T-helper 1 cell (primary cell): ENCODE measurements at regions not wholly inside any gene's neighbourhood (a gene's known extent, or its start where the extent isn't known, plus 50 kb on each side); places are given as distances from the start of the nearest gene placed in this dataset.
"Not testable (repeated sequence)": the region's sequence is repeated elsewhere in the genome, so short reads cannot be mapped to it uniquely, and the experiment has no call there.

Source experiments
- DNase-seq, 5 donors: peaks; one replicate each; pipeline ENCODE4 v3.0.0-alpha.2; 2012 to 2020

- no peak for DNase-seq
These were observed 214.7 kb downstream of the OR4C45 start for GRCh38 chr11:50247309-50247874.

GRCh38 chr11:50267851-50268250, 235.2 kb downstream of the OR4C45 start:
- DNase-seq: no peak

GRCh38 chr11:50275133-50275532, 242.5 kb downstream of the OR4C45 start:
- no peak for DNase-seq

DNA sequence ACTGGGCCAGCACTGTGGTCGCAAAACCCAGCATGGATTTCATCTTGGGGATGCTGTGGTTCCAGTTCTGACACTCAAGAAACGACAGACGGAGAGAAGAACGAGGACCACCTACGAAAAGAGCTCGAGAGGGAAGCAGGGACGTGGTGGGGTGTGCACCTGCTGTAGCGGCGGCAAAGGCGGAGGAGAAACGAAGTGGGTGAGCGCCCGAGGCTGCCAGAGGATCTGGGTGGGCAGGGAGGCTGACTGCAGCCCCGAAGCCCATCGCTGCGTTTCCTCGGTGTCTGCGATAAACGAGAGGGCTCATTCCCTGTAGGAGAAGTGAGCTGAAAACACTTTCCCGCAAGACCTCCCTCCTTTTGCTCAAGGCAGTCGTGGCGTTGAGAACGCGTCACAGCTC, 246.1 kb downstream of the OR4C45 start:
- no peak for DNase-seq

- no peak for DNase-seq
These were observed 265.7 kb downstream of the OR4C45 start for GRCh38 chr11:50298182-50298988.

- not testable (repeated sequence) for DNase-seq
These were observed 298.0 kb downstream of the OR4C45 start for GRCh38 chr11:50330723-50331122.

- no peak for DNase-seq
These were observed 301.2 kb downstream of the OR4C45 start for GRCh38 chr11:50333861-50334260.

- not testable (repeated sequence) for DNase-seq
These were observed 304.8 kb downstream of the OR4C45 start for GRCh38 chr11:50337432-50337831.

DNA sequence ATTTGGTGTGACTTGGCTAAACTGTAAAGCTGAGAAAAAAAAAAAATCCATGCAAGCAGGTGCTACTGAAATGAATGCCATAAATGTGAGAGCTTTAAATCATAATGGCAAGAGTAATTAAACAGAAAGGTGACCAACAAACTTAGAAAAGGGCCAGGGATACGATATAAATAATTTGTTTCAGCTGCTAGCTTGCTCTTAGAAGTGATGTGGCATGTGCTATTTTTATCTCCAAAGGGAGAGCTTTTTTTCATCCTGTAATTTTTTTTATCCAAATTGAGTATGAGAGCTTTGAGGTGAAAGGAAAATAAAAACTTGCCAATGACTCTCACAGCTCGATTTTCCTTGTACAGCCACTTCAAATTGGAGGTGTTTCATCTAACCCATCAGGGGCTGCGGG, 315.3 kb downstream of the OR4C45 start:
- DNase-seq: not testable (repeated sequence)

DNA sequence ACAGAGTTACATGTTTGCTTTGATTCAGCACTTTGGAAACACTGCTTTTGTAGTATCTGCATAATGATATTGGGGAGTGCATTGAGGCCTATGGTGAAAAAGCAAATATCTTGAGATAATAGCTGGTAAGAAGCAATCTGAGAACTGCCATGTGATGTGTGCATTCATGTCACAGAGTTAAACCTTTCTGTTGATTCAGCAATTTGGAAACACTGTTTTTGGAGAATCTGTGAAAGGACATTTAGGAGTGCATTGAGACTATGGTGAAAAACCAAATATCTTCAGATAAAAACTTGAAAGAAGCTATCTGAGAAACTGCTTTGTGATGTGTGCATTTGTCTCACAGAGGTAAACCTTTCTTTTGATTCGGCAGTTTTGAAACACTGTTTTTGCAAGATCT, 346.8 kb downstream of the OR4C45 start:
- DNase-seq: no peak

GRCh38 chr11:50394017-50394416, 361.3 kb downstream of the OR4C45 start:
- no peak for DNase-seq

- no peak for DNase-seq
These were observed 380.2 kb downstream of the OR4C45 start for GRCh38 chr11:50412832-50413231.

DNA sequence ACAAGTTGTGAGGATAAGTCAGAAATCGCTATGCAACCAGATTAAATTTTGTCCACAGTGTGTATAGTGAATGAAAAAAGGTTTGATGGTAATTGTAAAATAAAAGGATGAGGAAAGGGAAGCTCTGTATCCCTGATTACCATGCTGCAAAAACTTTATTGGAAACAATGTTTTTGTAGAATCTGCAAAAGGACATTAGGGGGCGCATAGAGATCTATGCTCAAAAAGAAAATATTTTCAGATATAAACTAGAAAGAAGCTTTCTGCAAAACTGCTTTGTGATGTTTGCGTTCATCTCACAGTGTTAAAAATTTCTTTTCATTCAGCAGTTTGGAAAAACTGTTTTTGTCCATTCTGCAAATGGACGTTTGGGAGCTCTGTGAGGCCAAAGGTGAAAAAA, 390.5 kb downstream of the OR4C45 start:
- no peak for DNase-seq
